ENCODE measurements at regions not wholly inside any gene's neighbourhood (a gene's known extent, or its start where the extent isn't known, plus 50 kb on each side); places are given as distances from the start of the nearest gene placed in this dataset.

DNA sequence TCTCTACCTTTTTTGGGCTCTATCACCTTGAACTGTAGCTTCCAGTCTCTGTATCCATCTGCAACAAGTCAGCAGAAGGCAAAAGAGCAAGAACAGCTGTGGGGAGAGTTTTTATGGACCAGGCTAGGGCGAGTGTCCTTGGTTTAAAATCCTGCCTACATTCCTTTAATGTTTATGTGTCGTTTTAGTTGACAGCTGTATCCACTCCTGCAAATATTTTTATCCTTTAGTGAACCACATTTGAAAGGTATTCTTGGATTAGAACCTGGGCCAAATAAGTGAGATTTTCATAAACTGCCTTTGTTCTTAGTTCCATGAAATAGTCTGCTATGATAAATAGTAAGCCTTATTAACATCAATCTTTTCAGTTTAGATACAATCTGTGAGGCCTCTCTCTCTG is 712.2 kb downstream of the ETS1 start:
- TF ChIP-seq MXI1 (IDR thresholded peaks at IDR 0.05; ENCODE audit: borderline replicate concordance, low read depth, low read length) (no peak), MAFK (IDR thresholded peaks at IDR 0.05; ENCODE audit: low read depth, low read length) (no peak), MAZ (IDR thresholded peaks at IDR 0.05; ENCODE audit: borderline replicate concordance, low read depth, low read length) (no peak), RFX5 (IDR thresholded peaks at IDR 0.05; ENCODE audit: low read depth, low read length) (no peak)
- TF ChIP-seq, protein P1, sequence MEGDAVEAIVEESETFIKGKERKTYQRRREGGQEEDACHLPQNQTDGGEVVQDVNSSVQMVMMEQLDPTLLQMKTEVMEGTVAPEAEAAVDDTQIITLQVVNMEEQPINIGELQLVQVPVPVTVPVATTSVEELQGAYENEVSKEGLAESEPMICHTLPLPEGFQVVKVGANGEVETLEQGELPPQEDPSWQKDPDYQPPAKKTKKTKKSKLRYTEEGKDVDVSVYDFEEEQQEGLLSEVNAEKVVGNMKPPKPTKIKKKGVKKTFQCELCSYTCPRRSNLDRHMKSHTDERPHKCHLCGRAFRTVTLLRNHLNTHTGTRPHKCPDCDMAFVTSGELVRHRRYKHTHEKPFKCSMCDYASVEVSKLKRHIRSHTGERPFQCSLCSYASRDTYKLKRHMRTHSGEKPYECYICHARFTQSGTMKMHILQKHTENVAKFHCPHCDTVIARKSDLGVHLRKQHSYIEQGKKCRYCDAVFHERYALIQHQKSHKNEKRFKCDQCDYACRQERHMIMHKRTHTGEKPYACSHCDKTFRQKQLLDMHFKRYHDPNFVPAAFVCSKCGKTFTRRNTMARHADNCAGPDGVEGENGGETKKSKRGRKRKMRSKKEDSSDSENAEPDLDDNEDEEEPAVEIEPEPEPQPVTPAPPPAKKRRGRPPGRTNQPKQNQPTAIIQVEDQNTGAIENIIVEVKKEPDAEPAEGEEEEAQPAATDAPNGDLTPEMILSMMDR (conservative IDR thresholded peaks at IDR 0.05; ENCODE audit: low read depth, low read length): no peak
